ENCODE measurements at regions not wholly inside any gene's neighbourhood (a gene's known extent, or its start where the extent isn't known, plus 50 kb on each side); places are given as distances from the start of the nearest gene placed in this dataset.
"Not testable (repeated sequence)": the region's sequence is repeated elsewhere in the genome, so short reads cannot be mapped to it uniquely, and the experiment has no call there.

DNA sequence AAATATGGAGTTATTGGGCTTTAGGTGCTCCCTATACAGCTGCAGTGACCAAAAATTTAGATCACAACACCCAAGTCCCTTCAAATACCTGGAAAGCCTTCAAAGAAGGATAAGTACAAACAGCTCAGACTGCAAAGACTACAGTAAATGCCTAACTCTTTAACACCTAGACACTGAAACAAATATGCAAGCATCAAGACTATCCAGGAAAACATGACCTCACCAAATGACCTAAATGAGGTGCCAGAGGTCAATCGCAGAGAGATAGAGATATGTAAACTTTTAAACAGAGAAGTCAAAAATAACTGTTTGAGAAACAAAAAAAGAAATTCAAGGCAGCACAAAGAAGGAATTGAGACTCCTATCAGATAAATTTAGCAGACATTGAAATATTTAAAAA is 753.8 kb upstream of the B3GALT2 start:
- DNase-seq (ENCODE audit: low read depth, low spot score), result no peak

DNA sequence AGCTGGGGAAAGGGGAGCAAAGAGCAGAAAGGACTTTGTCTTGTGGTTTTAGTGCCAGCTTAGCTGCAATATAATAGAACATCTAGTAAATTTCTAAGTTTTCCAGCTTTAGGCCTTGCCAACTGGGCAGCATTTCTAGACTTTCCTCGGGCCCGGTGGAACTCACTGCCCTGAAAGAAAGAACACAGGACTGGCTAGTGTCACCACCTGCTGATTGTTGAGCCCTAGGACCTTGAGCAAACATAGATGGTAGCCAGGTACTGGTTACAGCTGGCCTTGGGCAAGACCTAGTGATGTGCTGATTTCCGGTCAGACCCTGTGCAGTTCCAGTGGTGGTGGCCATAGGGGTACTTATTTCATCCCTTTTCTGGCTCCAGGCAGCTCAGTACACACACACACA is 753.2 kb upstream of the B3GALT2 start:
- DNase-seq (ENCODE audit: low read depth, low spot score), result no peak

GRCh38 chr1:193937308-193937707 is 750.9 kb upstream of the B3GALT2 start:
- no peak for DNase-seq (ENCODE audit: low read depth, low spot score)

- no peak for DNase-seq (ENCODE audit: low read depth, low spot score)
Observed at GRCh38 chr1:193932979-193933378, 746.6 kb upstream of the B3GALT2 start.

DNA sequence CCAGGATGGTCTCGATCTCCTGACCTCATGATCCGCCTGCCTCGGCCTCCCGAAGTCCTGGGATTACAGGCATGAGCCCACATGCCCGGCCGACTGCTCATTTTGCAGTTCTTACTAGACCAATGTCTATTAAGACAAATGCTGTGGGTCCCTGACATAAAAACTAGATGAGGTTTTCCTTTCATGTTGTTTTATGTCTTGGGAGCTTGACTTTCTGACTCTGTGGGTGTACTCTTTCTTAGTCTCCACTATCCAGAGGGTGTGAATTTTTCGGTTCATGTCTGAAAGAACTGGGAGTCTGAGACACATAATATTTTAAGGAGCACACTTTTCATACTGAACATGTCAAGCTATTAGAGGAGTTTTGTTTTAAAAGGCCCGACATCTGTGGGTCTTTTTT is 744.9 kb upstream of the B3GALT2 start:
- DNase-seq (ENCODE audit: low read depth, low spot score), result no peak

DNA sequence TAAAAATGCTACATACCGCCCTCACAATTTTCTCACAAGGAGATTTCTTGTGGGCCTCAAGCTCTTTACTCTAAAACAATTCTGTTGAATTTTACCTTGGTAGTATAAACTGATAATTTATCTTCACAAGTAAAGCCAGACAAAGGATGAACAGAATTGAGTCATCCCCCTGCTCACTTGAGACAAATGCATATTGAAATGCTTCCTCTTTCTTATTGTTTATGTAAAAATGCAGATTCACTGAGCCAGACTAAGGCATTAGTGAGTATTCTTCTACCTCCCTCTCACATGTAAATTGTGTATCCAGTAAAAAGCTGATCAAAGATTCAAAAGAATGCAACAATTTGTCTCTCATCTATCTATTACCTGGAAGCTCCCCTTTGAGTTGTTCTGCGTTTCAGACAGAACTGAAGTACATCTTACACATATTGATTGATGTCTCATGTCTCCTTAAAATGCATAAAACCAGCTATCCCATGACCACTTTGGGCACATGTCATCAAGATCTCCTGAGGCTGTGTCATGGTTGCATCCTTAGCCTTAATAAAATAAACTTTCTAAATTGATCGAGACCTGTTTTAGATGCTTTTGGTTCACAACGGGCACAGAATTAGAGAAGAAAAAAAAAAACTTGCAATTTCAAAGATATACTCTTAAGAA is 743.1 kb upstream of the B3GALT2 start:
- DNase-seq (ENCODE audit: low read depth, low spot score), result no peak

DNA sequence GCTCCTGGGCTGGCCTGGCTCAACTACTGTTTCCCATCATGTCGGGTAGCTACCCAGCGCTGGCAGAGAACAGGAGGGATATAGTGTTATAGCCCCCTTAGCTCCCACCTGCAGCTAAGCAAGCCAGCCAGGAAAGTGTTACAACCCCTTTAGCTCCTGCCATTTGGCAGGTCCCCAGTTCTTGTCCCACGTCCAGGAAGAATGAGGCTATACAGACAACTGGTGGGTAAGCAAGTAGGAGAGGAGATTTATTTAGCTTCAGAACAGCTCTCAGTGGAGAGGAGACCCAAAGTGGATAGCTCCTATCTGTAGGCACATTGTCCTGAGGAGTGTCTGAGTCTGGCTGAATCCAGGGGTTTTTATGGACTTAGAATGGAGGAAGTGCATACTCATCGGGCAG is 741.1 kb upstream of the B3GALT2 start:
- DNase-seq (ENCODE audit: low read depth, low spot score), result peak; percentile 33

DNA sequence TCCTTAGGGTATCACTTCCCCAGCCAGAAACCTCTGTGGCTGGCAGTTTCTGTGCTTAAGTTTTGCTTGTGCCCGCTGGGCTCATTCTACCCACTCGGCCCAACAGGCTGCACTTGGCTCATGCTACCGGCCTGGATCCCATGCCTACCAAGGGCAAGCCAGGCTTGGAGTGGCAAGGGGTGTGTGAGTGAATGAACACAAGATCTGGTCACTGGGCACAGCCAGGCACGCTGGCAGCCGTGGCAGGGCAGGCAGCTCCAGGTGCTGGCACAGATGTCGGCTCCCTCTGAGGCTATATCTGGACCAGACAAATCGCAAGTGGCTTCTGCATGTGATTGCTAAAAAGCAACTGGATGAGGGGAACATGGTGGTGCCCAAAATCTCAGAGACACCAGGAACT is 740.5 kb upstream of the B3GALT2 start:
- DNase-seq (ENCODE audit: low read depth, low spot score), result no peak

DNA sequence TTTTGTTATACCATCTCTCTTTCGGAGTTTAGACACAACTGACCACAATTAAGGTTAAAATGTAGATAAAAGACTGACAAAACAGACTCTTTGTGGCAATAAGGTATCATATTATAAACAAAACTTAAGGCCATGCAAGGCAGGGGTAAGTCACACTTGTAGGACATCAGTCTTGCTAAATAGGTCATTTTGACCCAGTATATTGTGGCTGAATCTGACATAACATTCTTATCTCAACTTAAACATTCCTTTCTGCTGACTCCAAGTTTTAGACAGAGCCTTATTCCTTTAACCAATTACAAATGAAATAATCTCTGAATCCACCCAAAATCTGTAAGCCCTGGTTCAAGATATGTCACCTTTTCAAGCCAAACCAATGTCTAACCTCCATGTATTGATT is 733.4 kb upstream of the B3GALT2 start:
- no peak for DNase-seq (ENCODE audit: low read depth, low spot score)

- DNase-seq (ENCODE audit: low read depth, low spot score), result no peak
Observed at GRCh38 chr1:193916452-193916851, 730.0 kb upstream of the B3GALT2 start.

GRCh38 chr1:193914871-193915270 is 728.5 kb upstream of the B3GALT2 start:
- DNase-seq (ENCODE audit: low read depth, low spot score), result no peak

GRCh38 chr1:193909406-193910082 is 723.1 kb upstream of the B3GALT2 start:
- no peak for DNase-seq (ENCODE audit: low read depth, low spot score)

DNA sequence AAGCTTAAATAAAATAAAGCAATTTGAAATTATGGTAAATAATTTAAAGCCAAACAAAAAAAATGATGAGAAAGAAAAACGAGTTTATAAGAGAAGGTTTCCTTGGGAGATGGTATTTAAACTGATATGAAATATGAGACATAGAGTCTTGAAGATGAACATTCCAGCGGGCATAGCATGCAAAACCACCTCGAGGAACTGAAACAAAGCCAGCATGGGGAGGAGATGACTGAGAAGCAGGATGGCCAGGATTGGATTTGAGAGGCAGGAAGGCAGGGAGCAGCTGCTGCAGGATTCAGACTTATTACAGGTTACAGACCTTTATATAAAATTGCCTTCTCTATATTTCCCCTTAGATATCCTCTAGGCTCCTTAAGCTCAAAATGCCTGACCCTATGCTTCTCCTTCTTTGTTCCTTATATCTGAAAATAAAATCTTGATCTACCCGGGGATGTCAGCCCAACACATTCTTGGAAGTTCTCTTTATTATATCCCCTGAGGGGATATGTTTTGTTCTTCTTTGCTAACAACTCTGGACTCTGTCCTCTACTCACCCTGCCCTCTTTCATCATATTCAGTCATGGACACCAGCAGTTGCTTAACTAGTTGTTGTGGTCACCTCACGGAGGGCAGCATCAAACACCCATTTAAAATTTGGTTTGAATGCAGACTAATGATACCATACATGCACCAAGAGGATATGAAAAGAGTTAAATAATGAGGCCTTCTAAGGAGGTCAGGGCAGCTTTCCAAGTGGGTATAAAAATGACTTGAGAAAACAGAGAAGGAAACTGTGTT is 719.1 kb upstream of the B3GALT2 start:
- no peak for DNase-seq (ENCODE audit: low read depth, low spot score)

- DNase-seq (ENCODE audit: low read depth, low spot score), result no peak
Observed at GRCh38 chr1:193891788-193892187, 705.4 kb upstream of the B3GALT2 start.

DNA sequence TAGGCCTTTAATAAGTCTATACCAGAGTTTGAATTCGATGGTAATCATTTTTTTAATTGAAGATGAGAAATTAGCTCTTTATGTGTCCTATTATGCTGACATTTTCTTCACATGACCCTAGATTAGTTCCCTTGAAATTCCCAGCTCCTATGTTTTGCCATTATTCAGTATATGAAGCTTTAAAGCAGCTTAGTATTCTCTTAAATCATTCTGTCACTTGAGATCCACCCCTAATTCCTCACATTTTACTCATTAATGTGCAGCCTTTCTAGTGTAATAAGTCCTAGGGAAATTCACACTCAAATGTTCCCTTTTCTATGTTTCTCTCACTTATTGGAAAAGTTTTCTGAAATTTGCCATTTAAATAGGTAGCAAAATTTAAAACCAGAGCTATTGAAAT is 704.5 kb upstream of the B3GALT2 start:
- no peak for DNase-seq (ENCODE audit: low read depth, low spot score)

- DNase-seq (ENCODE audit: low read depth, low spot score), result no peak
Observed at GRCh38 chr1:193884848-193885558, 698.6 kb upstream of the B3GALT2 start.

- DNase-seq (ENCODE audit: low read depth, low spot score), result not testable (repeated sequence)
Observed at GRCh38 chr1:193877920-193878319, 691.5 kb upstream of the B3GALT2 start.

GRCh38 chr1:193868425-193868824 is 682.0 kb upstream of the B3GALT2 start:
- DNase-seq (ENCODE audit: low read depth, low spot score), result no peak

GRCh38 chr1:193856261-193856660 is 669.8 kb upstream of the B3GALT2 start:
- DNase-seq (ENCODE audit: low read depth, low spot score), result no peak

- no peak for DNase-seq (ENCODE audit: low read depth, low spot score)
Observed at GRCh38 chr1:193850745-193851144, 664.3 kb upstream of the B3GALT2 start.

DNA sequence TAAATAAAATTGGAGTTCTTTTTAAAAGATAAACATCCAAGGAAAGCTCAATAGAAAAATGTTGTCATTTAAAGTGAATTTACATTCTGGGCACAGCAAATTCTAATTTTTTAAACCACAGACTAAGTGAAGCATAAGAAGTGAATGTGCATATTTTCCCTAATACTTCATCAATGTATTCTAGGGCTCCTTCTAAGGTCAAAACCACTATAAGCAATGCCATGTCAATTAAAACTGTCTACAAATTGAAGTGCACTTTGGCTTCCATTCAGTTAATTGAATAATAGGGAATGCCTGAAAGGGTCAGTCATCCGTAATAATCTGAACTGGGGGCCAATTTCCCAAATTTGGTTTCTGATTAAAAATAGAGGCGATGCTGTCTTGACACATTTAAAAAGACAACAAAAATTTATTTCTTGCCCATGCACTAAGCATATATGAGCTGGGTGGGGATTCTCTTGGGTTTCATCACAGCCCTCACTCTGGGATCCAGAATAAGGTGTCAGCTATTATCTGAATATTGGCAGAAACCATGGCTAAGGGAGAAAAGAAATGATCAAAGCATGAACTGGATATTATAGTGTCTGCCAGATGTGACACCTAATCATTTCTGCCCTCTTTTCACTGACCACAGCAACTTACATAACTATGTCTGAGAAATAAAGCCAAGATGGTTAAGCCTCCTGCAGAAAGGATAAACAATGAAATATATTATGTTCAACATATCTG is 660.6 kb upstream of the B3GALT2 start:
- no peak for DNase-seq (ENCODE audit: low read depth, low spot score)
